ENCODE measurements at regions not wholly inside any gene's neighbourhood (a gene's known extent, or its start where the extent isn't known, plus 50 kb on each side); places are given as distances from the start of the nearest gene placed in this dataset.

DNA sequence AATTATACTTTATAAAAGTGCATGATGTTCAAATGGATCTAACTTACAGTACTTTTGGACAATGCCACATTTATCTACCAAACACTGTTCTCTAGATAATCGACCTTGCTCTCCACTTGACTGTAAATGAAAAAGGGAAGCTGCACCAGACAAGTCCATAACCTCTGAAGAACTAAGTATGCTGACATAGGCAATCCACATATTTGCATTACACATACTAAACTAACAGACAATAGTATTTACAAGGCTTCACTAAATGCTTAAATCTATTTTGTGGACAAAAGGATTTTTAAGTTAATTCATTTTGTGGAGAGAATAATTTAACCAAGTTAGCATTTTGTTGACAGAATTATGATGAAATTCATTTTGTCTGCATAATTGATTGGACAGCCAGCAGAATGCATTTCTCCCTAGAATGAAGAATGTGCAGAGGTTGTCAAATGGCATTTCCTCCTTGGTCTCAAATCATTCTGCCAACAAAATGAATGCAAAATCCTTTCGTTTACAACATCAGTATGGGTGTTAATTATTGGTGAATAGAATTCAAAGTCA is 520.9 kb downstream of the CPS1 start (continued):
- TF ChIP-seq, protein P1, sequence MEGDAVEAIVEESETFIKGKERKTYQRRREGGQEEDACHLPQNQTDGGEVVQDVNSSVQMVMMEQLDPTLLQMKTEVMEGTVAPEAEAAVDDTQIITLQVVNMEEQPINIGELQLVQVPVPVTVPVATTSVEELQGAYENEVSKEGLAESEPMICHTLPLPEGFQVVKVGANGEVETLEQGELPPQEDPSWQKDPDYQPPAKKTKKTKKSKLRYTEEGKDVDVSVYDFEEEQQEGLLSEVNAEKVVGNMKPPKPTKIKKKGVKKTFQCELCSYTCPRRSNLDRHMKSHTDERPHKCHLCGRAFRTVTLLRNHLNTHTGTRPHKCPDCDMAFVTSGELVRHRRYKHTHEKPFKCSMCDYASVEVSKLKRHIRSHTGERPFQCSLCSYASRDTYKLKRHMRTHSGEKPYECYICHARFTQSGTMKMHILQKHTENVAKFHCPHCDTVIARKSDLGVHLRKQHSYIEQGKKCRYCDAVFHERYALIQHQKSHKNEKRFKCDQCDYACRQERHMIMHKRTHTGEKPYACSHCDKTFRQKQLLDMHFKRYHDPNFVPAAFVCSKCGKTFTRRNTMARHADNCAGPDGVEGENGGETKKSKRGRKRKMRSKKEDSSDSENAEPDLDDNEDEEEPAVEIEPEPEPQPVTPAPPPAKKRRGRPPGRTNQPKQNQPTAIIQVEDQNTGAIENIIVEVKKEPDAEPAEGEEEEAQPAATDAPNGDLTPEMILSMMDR (conservative IDR thresholded peaks at IDR 0.05; ENCODE audit: low read depth in 2 of 2): no peak
- TF ChIP-seq, protein P2, sequence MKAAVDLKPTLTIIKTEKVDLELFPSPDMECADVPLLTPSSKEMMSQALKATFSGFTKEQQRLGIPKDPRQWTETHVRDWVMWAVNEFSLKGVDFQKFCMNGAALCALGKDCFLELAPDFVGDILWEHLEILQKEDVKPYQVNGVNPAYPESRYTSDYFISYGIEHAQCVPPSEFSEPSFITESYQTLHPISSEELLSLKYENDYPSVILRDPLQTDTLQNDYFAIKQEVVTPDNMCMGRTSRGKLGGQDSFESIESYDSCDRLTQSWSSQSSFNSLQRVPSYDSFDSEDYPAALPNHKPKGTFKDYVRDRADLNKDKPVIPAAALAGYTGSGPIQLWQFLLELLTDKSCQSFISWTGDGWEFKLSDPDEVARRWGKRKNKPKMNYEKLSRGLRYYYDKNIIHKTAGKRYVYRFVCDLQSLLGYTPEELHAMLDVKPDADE (IDR thresholded peaks at IDR 0.05): no peak
- TF ChIP-seq REST (IDR thresholded peaks at IDR 0.05; ENCODE audit: unreplicated experiment) (no peak), NANOG (IDR thresholded peaks at IDR 0.05; ENCODE audit: borderline replicate concordance) (no peak), ZNF114 (CRISPR knock-in tag; IDR thresholded peaks at IDR 0.05) (no peak), EZH2phosphoT487 (IDR thresholded peaks at IDR 0.05; ENCODE audit: unreplicated experiment) (no peak), POLR2AphosphoS5 (IDR thresholded peaks at IDR 0.05; ENCODE audit: low read depth) (no peak), JUNB (IDR thresholded peaks at IDR 0.05; ENCODE audit: unreplicated experiment) (no peak)

DNA sequence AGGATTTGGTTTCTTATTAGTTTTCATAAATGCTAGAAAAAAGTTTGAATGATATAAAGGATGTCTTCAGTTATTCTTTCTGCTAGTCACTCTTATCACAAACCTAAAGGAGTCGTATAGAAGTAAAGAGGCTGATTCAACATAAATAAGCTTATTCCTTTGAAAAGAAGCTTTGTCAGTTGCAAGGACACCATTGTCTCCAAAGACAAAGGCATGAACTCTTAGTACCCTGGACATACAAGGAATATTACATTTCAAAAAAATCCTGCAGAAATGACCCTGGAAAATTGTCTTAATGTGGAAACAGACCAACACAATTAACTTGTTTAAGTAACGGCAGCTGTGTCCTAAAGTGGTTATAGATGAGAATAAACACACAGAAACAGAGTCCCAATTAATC is 528.0 kb downstream of the CPS1 start:
- H3K4me3 Mint-ChIP-seq: no peak overlapping the region
- no peaks in the 10 kb centered on the region for H3K36me3 ChIP-seq (ENCODE audit: insufficient read depth)
- DNase-seq (ENCODE audit: low spot score) (no peak), ATAC-seq (no peak)
- no peaks in the 10 kb centered on the region for H3K36me3 Mint-ChIP-seq (ENCODE audit: low read depth)
- H3F3A ChIP-seq (replicated peaks; ENCODE audit: low read depth): no peaks in the 10 kb centered on the region
- no peaks in the 10 kb centered on the region for H3K4me1 ChIP-seq (ENCODE audit: insufficient read depth)
- H3K79me2 ChIP-seq (replicated peaks; ENCODE audit: insufficient read depth): no peaks in the 10 kb centered on the region
- H3K27ac Mint-ChIP-seq: no peak overlapping the region
- H3K27me3 Mint-ChIP-seq (ENCODE audit: insufficient read depth, low read depth, poor library complexity): no peaks in the 10 kb centered on the region
- H3K4me1 Mint-ChIP-seq: peaks cover 3% of the 10 kb centered on the region; the same call in 2 of the 3 replicates
- no peak overlapping the region for H2AFZ ChIP-seq
- H3K27me3 ChIP-seq (ENCODE audit: insufficient read depth): no peaks in the 10 kb centered on the region
- no peaks in the 10 kb centered on the region for H4K20me1 ChIP-seq (replicated peaks; ENCODE audit: insufficient read depth)
- no peak overlapping the region for H3K4me3 ChIP-seq
- H3K27ac ChIP-seq (ENCODE audit: low read depth): no peak overlapping the region
- no peaks in the 10 kb centered on the region for H3K9me3 Mint-ChIP-seq
- H3K9me2 ChIP-seq (ENCODE audit: insufficient read depth): no peaks in the 10 kb centered on the region
- no peak overlapping the region for H3K4me2 ChIP-seq
- TF ChIP-seq EZH2 (IDR thresholded peaks at IDR 0.05; ENCODE audit: low read depth, unreplicated experiment): no peak
- no peak for TF ChIP-seq ZNF114 (CRISPR knock-in tag; IDR thresholded peaks at IDR 0.05)
- no peak for TF ChIP-seq JUNB (IDR thresholded peaks at IDR 0.05; ENCODE audit: unreplicated experiment)
- no peak for TF ChIP-seq NANOG (IDR thresholded peaks at IDR 0.05; ENCODE audit: borderline replicate concordance)
- no peak for TF ChIP-seq ZNF462 (CRISPR knock-in tag; IDR thresholded peaks at IDR 0.05)
- TF ChIP-seq, protein P2 (IDR thresholded peaks at IDR 0.05): no peak
- no peak for TF ChIP-seq ZNF331 (CRISPR knock-in tag; IDR thresholded peaks at IDR 0.05; ENCODE audit: low read depth)
- TF ChIP-seq EZH2phosphoT487 (IDR thresholded peaks at IDR 0.05; ENCODE audit: unreplicated experiment): no peak

Measured in GM23338 (cell line).